Right lobe of liver (tissue), 6 donors: ENCODE measurements at regions not wholly inside any gene's neighbourhood (a gene's known extent, or its start where the extent isn't known, plus 50 kb on each side); places are given as distances from the start of the nearest gene placed in this dataset.

Experiments
- ATAC-seq, 4 donors: fragments of 200-7000 bp; cut with Tn5 transposase; one replicate each; pipeline ENCODE4 v1.9.1; 2020; ENCODE audit warnings: mild to moderate bottlenecking in 4 of 4, moderate library complexity in 4 of 4
- DNase-seq, 3 donors: peaks; one replicate each; pipeline ENCODE4 v3.0.0-alpha.2; 2020
- H3K27ac ChIP-seq, 3 donors: fragments of 200-600 bp; one replicate each; pipeline ENCODE4 v1.8.0; 2022
- H3K27me3 ChIP-seq, 2 donors: fragments of 200-600 bp; one replicate each; pipeline ENCODE4 v1.8.0; 2022
- H3K36me3 ChIP-seq, 4 donors: fragments of 200-600 bp; sonication (generic) in 1 of 4; one replicate each; pipeline versions ENCODE4 v1.5.1 to v1.8.0; 2017 to 2022; ENCODE audit warnings: control low read depth in 1 of 4
- H3K4me1 ChIP-seq, 4 donors: fragments of 200-600 bp; sonication (generic) in 1 of 4; one replicate each; pipeline versions ENCODE4 v1.5.1 to v1.8.0; 2017 to 2022; ENCODE audit warnings: control low read depth in 1 of 4
- H3K4me3 ChIP-seq, 3 donors: fragments of 200-600 bp; one replicate each; pipeline ENCODE4 v1.8.0; 2022
- H3K9me3 ChIP-seq, 4 donors: fragments of 200-600 bp; sonication (generic) in 1 of 4; one replicate each; pipeline versions ENCODE4 v1.5.1 to v1.8.0; 2017 to 2022; ENCODE audit warnings: control low read depth in 1 of 4
- CTCF ChIP-seq, 4 donors: fragments of 200-600 bp in 3 of 4; fragments of 450-650 bp in 1 of 4; IDR thresholded peaks; one replicate each; pipeline versions ENCODE4 v1.5.1 to v1.8.0; 2016 to 2022; ENCODE audit warnings: antibody characterized with exemption in 4 of 4, mild to moderate bottlenecking in 2 of 4
- POLR2A ChIP-seq: fragments of 450-650 bp; IDR thresholded peaks from one replicate; pipeline ENCODE4 v1.6.1; 2017; ENCODE audit warnings: antibody characterized with exemption, mild to moderate bottlenecking
- WGBS: methylation state at CpG from one replicate; pipeline ENCODE4 v1.1.6; 2018; ENCODE audit warnings: low coverage, low lambda C conversion rate; ENCODE audit not compliant: insufficient coverage; ENCODE audit errors: missing lambda C conversion rate; 5-methylcytosine and 5-hydroxymethylcytosine counted together
- intact Hi-C, 2 donors: fragments of 100-400 bp; cut with DNase I; formaldehyde crosslinking; loops; one replicate each; pipeline versions ENCODE4 v1.11.2 to v1.14.1; 2022
- donor health status: DM: no; HTN: yes; CAD: no.
- donor health status: DM: no; HTN: no; CAD: no.
- donor health status: DM: no; HTN: no; CAD: no.
- donor health status: DM: no; HTN: yes; CAD: no.
- donor health status: DM: no; HTN: yes; CAD: no.

- intact Hi-C loops: no loop called here
- Histone ChIP-seq H3K9me3 (no peaks in the 10 kb centered on the region), H3K4me1 (no peaks in the 10 kb centered on the region), H3K27me3 (no peaks in the 10 kb centered on the region), H3K27ac (no peak overlapping the region), H3K4me3 (no peak overlapping the region), H3K36me3 (no peaks in the 10 kb centered on the region)
- ATAC-seq (no peak), DNase-seq (no peak)
- no peak for TF ChIP-seq POLR2A
- TF ChIP-seq CTCF (IDR thresholded peaks at IDR 0.05): no peak
- WGBS: 62% methylated on average over 4 of the region's 4 CpGs
Measured at GRCh38 chr14:59097681-59098080, 90.8 kb upstream of the DAAM1 start.

- H3K36me3 ChIP-seq: no peaks in the 10 kb centered on the region
- TF ChIP-seq CTCF (IDR thresholded peaks at IDR 0.05) (no peak), POLR2A (no peak)
- intact Hi-C loops: no loop called here
- H3K27me3 ChIP-seq: no peaks in the 10 kb centered on the region
- 58% methylated on average over 4 of the region's 4 CpGs for WGBS
- no peaks in the 10 kb centered on the region for H3K4me1 ChIP-seq
- no peak overlapping the region for H3K27ac ChIP-seq
- ATAC-seq (no peak), DNase-seq (no peak)
- H3K9me3 ChIP-seq: no peaks in the 10 kb centered on the region
- H3K4me3 ChIP-seq: no peak overlapping the region
Measured at GRCh38 chr14:59098377-59098776, 90.1 kb upstream of the DAAM1 start.

GRCh38 chr14:59100205-59100604 is 88.3 kb upstream of the DAAM1 start:
- no peaks in the 10 kb centered on the region for H3K36me3 ChIP-seq
- no peak for ATAC-seq

GRCh38 chr14:59101476-59101875 is 87.0 kb upstream of the DAAM1 start:
- DNase-seq: no peak
- Histone ChIP-seq H3K4me1 (no peaks in the 10 kb centered on the region), H3K27me3 (no peaks in the 10 kb centered on the region), H3K36me3 (no peaks in the 10 kb centered on the region), H3K27ac (no peak overlapping the region), H3K9me3 (no peaks in the 10 kb centered on the region), H3K4me3 (no peak overlapping the region)
- intact Hi-C loops: no loop called here
- no peak for ATAC-seq
- TF ChIP-seq POLR2A: no peak
- TF ChIP-seq CTCF (IDR thresholded peaks at IDR 0.05): no peak

More at GRCh38 chr14:59100205-59100604, 88.3 kb upstream of the DAAM1 start:
- no peaks in the 10 kb centered on the region for H3K27me3 ChIP-seq
- H3K4me3 ChIP-seq: no peak overlapping the region
- intact Hi-C loops: no loop called here
- WGBS: 64% methylated on average over 4 of the region's 4 CpGs
- no peak overlapping the region for H3K27ac ChIP-seq
- no peaks in the 10 kb centered on the region for H3K9me3 ChIP-seq
- TF ChIP-seq CTCF (IDR thresholded peaks at IDR 0.05) (no peak), POLR2A (no peak)
- H3K4me1 ChIP-seq: no peaks in the 10 kb centered on the region
- no peak for DNase-seq

- TF ChIP-seq CTCF (IDR thresholded peaks at IDR 0.05): no peak
- no peak for TF ChIP-seq POLR2A
- no peak for ATAC-seq
- no peak overlapping the region for H3K4me3 ChIP-seq
- intact Hi-C loops: no loop called here
- H3K27ac ChIP-seq: no peak overlapping the region
- H3K27me3 ChIP-seq: no peaks in the 10 kb centered on the region
- no peaks in the 10 kb centered on the region for H3K9me3 ChIP-seq
- 91% methylated on average over 2 of the region's 2 CpGs for WGBS
- DNase-seq: no peak
- H3K4me1 ChIP-seq: no peaks in the 10 kb centered on the region
- H3K36me3 ChIP-seq: no peaks in the 10 kb centered on the region
Measured at GRCh38 chr14:59103396-59103795, 85.1 kb upstream of the DAAM1 start.
